ENCODE measurements at regions not wholly inside any gene's neighbourhood (a gene's known extent, or its start where the extent isn't known, plus 50 kb on each side); places are given as distances from the start of the nearest gene placed in this dataset.

- dilution Hi-C loops (cut with MboI; ENCODE audit: extremely low pct_ligation_motif_present, low sequenced_read_pairs) (no loop called here), intact Hi-C loops (cut with micrococcal nuclease) (loop anchor here (2.0 to 5.0 kb wide), 2 partner anchors 700 to 945 kb away; no protein-coding TSS in a partner anchor)
- H3K4me3 ChIP-seq (replicated peaks in 1 of 3; ENCODE audit: insufficient read depth in 1 of 3, low read depth in 1 of 3, low read length in 3 of 3) = no peak overlapping the region
- H4K20me1 ChIP-seq (replicated peaks; ENCODE audit: control insufficient read depth, extremely low read depth, insufficient read depth, low read length) = no peaks in the 10 kb centered on the region
- DNase-seq (ENCODE audit: low read depth, low spot score) (no peak), FAIRE-seq (no peak)
- H2AFZ ChIP-seq (ENCODE audit: low read depth, low read length) = no peak overlapping the region
- no TSS peak for BruUV-seq (replicated peaks)
- no peaks in the 10 kb centered on the region for H3K79me2 ChIP-seq (ENCODE audit: control insufficient read depth, insufficient read depth, low read length)
- no peaks in the 10 kb centered on the region for H3K36me3 ChIP-seq (ENCODE audit: control insufficient read depth in 2 of 2, extremely low read depth in 1 of 2, insufficient read depth in 2 of 2, low read length in 2 of 2)
- ChIA-PET CTCF (interaction anchor here (1.3 to 4.9 kb wide), 4 partner anchors 12 to 592 kb away, joined by 6 to 539 read pairs (median 37); no protein-coding TSS in a partner anchor), POLR2A (no interaction called here)
- no peaks in the 10 kb centered on the region for H3K9me3 ChIP-seq (replicated peaks; ENCODE audit: control insufficient read depth, insufficient read depth, low read length)
- H3K4me2 ChIP-seq (ENCODE audit: insufficient read depth, low read length) = no peak overlapping the region
- no peak overlapping the region for H3K27ac ChIP-seq (ENCODE audit: insufficient read depth, low read depth, low read length)
- H3K4me1 ChIP-seq (ENCODE audit: control insufficient read depth, extremely low read depth, insufficient read depth, low read length) = no peaks in the 10 kb centered on the region
- H3K9ac ChIP-seq (replicated peaks; ENCODE audit: extremely low read depth, insufficient read depth, low read length) = no peak overlapping the region
- TF ChIP-seq POLR2A (IDR thresholded peaks at IDR 0.05; ENCODE audit: low read depth, low read length) = no peak
- H3K27me3 ChIP-seq (ENCODE audit: control insufficient read depth in 2 of 2, insufficient read depth in 2 of 2, low read length in 2 of 2) = no peaks in the 10 kb centered on the region
- H3K9me1 ChIP-seq (replicated peaks; ENCODE audit: control insufficient read depth, extremely low read depth, insufficient read depth, low read length) = no peaks in the 10 kb centered on the region
These were observed 615.1 kb upstream of the NUDT12 start for GRCh38 chr5:104177651-104178050.

GRCh38 chr5:104172976-104173375, 610.4 kb upstream of the NUDT12 start:
- no peaks in the 10 kb centered on the region for H3K79me2 ChIP-seq (ENCODE audit: control insufficient read depth, insufficient read depth, low read length)
- no peaks in the 10 kb centered on the region for H4K20me1 ChIP-seq (replicated peaks; ENCODE audit: control insufficient read depth, extremely low read depth, insufficient read depth, low read length)
- H3K36me3 ChIP-seq (ENCODE audit: control insufficient read depth in 2 of 2, extremely low read depth in 1 of 2, insufficient read depth in 2 of 2, low read length in 2 of 2) = no peaks in the 10 kb centered on the region
- H2AFZ ChIP-seq (ENCODE audit: low read depth, low read length) = no peak overlapping the region
- no peak overlapping the region for H3K9ac ChIP-seq (replicated peaks; ENCODE audit: extremely low read depth, insufficient read depth, low read length)
- TF ChIP-seq MYC (IDR thresholded peaks at IDR 0.05; ENCODE audit: low read depth, low read length) = no peak
- no peak for TF ChIP-seq EZH2 (IDR thresholded peaks at IDR 0.05; ENCODE audit: borderline replicate concordance, low read depth, low read length, severe bottlenecking)
- TF ChIP-seq CTCF (IDR thresholded peaks at IDR 0.05; ENCODE audit: extremely low read depth in 1 of 2, insufficient read depth in 1 of 2, low read depth in 1 of 2, low read length in 2 of 2) = no peak
- TF ChIP-seq FOS (IDR thresholded peaks at IDR 0.05; ENCODE audit: borderline replicate concordance, insufficient read depth, low read length) = no peak
- TF ChIP-seq GATA2 (IDR thresholded peaks at IDR 0.05; ENCODE audit: insufficient read depth, insufficient read length, low read depth, low read length) = no peak
- DNase-seq (ENCODE audit: low read depth, low spot score) = no peak
- dilution Hi-C loops (cut with MboI; ENCODE audit: extremely low pct_ligation_motif_present, low sequenced_read_pairs) = no loop called here
- H3K27ac ChIP-seq (ENCODE audit: insufficient read depth, low read depth, low read length) = no peak overlapping the region
- no peaks in the 10 kb centered on the region for H3K9me1 ChIP-seq (replicated peaks; ENCODE audit: control insufficient read depth, extremely low read depth, insufficient read depth, low read length)
- FAIRE-seq = no peak
- ChIA-PET POLR2A (no interaction called here), CTCF (no interaction called here)
- H3K4me1 ChIP-seq (ENCODE audit: control insufficient read depth, extremely low read depth, insufficient read depth, low read length) = no peaks in the 10 kb centered on the region
- no peak overlapping the region for H3K4me3 ChIP-seq (replicated peaks in 1 of 3; ENCODE audit: insufficient read depth in 1 of 3, low read depth in 1 of 3, low read length in 3 of 3)
- no peak overlapping the region for H3K4me2 ChIP-seq (ENCODE audit: insufficient read depth, low read length)
- BruUV-seq (replicated peaks) = no TSS peak
- intact Hi-C loops (cut with micrococcal nuclease) = no loop called here
- no peaks in the 10 kb centered on the region for H3K27me3 ChIP-seq (ENCODE audit: control insufficient read depth in 2 of 2, insufficient read depth in 2 of 2, low read length in 2 of 2)
- H3K9me3 ChIP-seq (replicated peaks; ENCODE audit: control insufficient read depth, insufficient read depth, low read length) = no peaks in the 10 kb centered on the region

Measured in endothelial cell of umbilical vein (primary cell).